Sigmoid colon (tissue), 4 donors: ENCODE measurements at regions not wholly inside any gene's neighbourhood (a gene's known extent, or its start where the extent isn't known, plus 50 kb on each side); places are given as distances from the start of the nearest gene placed in this dataset.

Source experiments
- EP300 ChIP-seq, 4 donors: sonication (generic); formaldehyde crosslinking; IDR thresholded peaks; one replicate each; pipeline ENCODE4 v1.6.1; 2017; ENCODE audit warnings: antibody characterized with exemption in 4 of 4
- TF ChIP-seq, protein P1 (sequence below), 4 experiments: fragments of 450-650 bp in 3 of 4; fragments of 200-600 bp in 1 of 4; IDR thresholded peaks; one replicate each; pipeline ENCODE4 v1.5.1; 2016 to 2019; ENCODE audit warnings: antibody characterized with exemption in 4 of 4, mild to moderate bottlenecking in 3 of 4, moderate library complexity in 2 of 4

DNA sequence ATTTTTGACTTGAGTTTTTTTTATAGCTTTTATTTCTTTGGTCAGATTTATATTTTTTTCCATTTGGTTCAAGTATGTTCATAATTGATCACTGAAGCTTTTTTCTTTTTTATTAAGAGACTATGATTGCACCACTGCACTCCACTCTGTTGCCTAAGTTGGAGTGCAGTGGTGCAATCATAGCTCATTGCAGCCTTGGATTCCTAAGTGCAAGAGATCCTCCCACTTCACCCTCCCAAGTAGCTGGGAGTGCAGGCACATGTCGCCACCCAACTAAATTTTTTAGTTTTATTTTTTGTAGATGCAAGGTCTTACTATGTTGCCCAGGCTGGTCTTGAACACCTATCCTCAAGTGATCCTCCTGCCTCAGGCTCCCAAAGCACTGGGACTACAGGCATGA, 97.7 kb upstream of the KIF5B start:
- TF ChIP-seq, protein P1, sequence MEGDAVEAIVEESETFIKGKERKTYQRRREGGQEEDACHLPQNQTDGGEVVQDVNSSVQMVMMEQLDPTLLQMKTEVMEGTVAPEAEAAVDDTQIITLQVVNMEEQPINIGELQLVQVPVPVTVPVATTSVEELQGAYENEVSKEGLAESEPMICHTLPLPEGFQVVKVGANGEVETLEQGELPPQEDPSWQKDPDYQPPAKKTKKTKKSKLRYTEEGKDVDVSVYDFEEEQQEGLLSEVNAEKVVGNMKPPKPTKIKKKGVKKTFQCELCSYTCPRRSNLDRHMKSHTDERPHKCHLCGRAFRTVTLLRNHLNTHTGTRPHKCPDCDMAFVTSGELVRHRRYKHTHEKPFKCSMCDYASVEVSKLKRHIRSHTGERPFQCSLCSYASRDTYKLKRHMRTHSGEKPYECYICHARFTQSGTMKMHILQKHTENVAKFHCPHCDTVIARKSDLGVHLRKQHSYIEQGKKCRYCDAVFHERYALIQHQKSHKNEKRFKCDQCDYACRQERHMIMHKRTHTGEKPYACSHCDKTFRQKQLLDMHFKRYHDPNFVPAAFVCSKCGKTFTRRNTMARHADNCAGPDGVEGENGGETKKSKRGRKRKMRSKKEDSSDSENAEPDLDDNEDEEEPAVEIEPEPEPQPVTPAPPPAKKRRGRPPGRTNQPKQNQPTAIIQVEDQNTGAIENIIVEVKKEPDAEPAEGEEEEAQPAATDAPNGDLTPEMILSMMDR (IDR thresholded peaks at IDR 0.05), result no peak
- no peak for TF ChIP-seq EP300 (IDR thresholded peaks at IDR 0.05)
